VCaP (cell line): ENCODE measurements at regions not wholly inside any gene's neighbourhood (a gene's known extent, or its start where the extent isn't known, plus 50 kb on each side); places are given as distances from the start of the nearest gene placed in this dataset.

Experiments
- H3K27ac ChIP-seq: fragments of 450-650 bp; 2 replicates; pipeline ENCODE4 v1.5.1; 2017
- CTCF ChIP-seq: fragments of 450-650 bp; conservative IDR thresholded peaks from 2 replicates; pipeline ENCODE4 v1.5.1; 2017; ENCODE audit warnings: mild to moderate bottlenecking, moderate library complexity

- TF ChIP-seq CTCF = no peak
- no peak overlapping the region for H3K27ac ChIP-seq
Measured at GRCh38 chr14:100979079-100979478, 75.6 kb upstream of the RTL1 start.

GRCh38 chr14:100979780-100980179 is 76.3 kb upstream of the RTL1 start:
- no peak overlapping the region for H3K27ac ChIP-seq
- no peak for TF ChIP-seq CTCF

GRCh38 chr14:100980823-100981222 is 77.3 kb upstream of the RTL1 start:
- H3K27ac ChIP-seq = no peak overlapping the region
- no peak for TF ChIP-seq CTCF

GRCh38 chr14:100981809-100982208 is 78.3 kb upstream of the RTL1 start:
- no peak for TF ChIP-seq CTCF
- no peak overlapping the region for H3K27ac ChIP-seq

- no peak overlapping the region for H3K27ac ChIP-seq
- no peak for TF ChIP-seq CTCF
Measured at GRCh38 chr14:100982353-100982752, 78.8 kb upstream of the RTL1 start.

- no peak overlapping the region for H3K27ac ChIP-seq
- TF ChIP-seq CTCF = no peak
Measured at GRCh38 chr14:100982762-100983161, 79.2 kb upstream of the RTL1 start.

GRCh38 chr14:100983710-100984109 is 80.2 kb upstream of the RTL1 start:
- TF ChIP-seq CTCF = no peak
- H3K27ac ChIP-seq = no peak overlapping the region

GRCh38 chr14:100988011-100988410 is 84.5 kb upstream of the RTL1 start:
- H3K27ac ChIP-seq = no peak overlapping the region

More at GRCh38 chr14:100988011-100988410, 84.5 kb upstream of the RTL1 start:
- no peak for TF ChIP-seq CTCF
